GM12891 (cell line): ENCODE measurements at regions not wholly inside any gene's neighbourhood (a gene's known extent, or its start where the extent isn't known, plus 50 kb on each side); places are given as distances from the start of the nearest gene placed in this dataset.

Experiments
- PAX5 ChIP-seq: IDR thresholded peaks from 2 replicates; pipeline ENCODE4 v1.6.1; 2011; ENCODE audit warnings: low read length, moderate library complexity, mild to moderate bottlenecking; ENCODE audit not compliant: insufficient read depth, severe bottlenecking
- POLR2A ChIP-seq: IDR thresholded peaks from 2 replicates; pipeline ENCODE4 v1.6.1; 2011; ENCODE audit warnings: low read depth, low read length, control low read depth
- POLR2AphosphoS5 ChIP-seq: IDR thresholded peaks from 2 replicates; pipeline ENCODE4 v1.6.1; 2011; ENCODE audit warnings: low read depth, low read length, control low read depth
- POU2F2 ChIP-seq: IDR thresholded peaks from 2 replicates; pipeline ENCODE4 v1.6.1; 2011; ENCODE audit warnings: low read depth, mild to moderate bottlenecking, control low read depth, low read length, moderate library complexity
- SPI1 ChIP-seq: IDR thresholded peaks from 2 replicates; pipeline ENCODE4 v1.6.1; 2011; ENCODE audit warnings: low read depth, low read length, control low read depth
- TAF1 ChIP-seq: IDR thresholded peaks from 2 replicates; pipeline ENCODE4 v1.6.1; 2011; ENCODE audit warnings: low read depth, low read length, control low read depth

DNA sequence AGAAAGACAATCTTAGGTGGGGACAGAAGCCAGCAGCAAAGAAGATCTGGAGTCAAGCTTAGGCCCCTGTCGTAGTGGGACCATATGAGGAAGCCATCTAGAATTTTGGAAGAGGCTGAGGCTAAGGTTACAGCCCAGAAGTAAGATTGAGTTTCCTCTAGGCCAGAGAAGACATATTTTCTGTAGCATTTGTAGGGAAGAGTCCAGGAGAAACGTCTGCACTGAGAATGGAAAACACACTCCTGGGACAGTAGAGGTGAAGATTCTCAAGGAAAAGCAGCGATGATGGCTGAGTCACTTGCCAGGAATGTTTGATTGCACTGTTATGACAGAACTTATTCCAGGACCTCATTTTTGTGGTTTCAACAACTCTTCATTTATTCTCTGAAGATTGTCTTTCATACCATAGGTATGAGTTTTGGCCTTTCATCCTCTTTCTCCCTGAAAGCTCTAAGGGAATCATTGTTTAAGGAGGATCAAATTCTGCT is 107.2 kb downstream of the GTPBP8 start:
- TF ChIP-seq POLR2AphosphoS5 = no peak
- no peak for TF ChIP-seq POLR2A
- TF ChIP-seq TAF1 = no peak
- no peak for TF ChIP-seq SPI1
- no peak for TF ChIP-seq PAX5
- no peak for TF ChIP-seq POU2F2
